Hepatocyte (in vitro differentiated cells): ENCODE measurements at regions not wholly inside any gene's neighbourhood (a gene's known extent, or its start where the extent isn't known, plus 50 kb on each side); places are given as distances from the start of the nearest gene placed in this dataset.

Experiments used
- EZH2 ChIP-seq: fragments of 200-600 bp; sonication (generic); IDR thresholded peaks from 2 replicates; pipeline ENCODE4 v1.6.1; 2016; ENCODE audit warnings: antibody characterized with exemption, mild to moderate bottlenecking, borderline replicate concordance
- EZH2phosphoT487 ChIP-seq: fragments of 200-600 bp; sonication (generic); IDR thresholded peaks from one replicate; pipeline ENCODE4 v1.6.1; 2018; ENCODE audit warnings: antibody characterized with exemption, mild to moderate bottlenecking, low read depth, moderate library complexity; ENCODE audit not compliant: unreplicated experiment, severe bottlenecking
- TF ChIP-seq, protein P1 (sequence below): fragments of 200-600 bp; sonication (generic); IDR thresholded peaks from 2 replicates; pipeline ENCODE4 v1.5.1; 2016; ENCODE audit warnings: antibody characterized with exemption, mild to moderate bottlenecking; ENCODE audit not compliant: poor library complexity

- TF ChIP-seq, protein P1, sequence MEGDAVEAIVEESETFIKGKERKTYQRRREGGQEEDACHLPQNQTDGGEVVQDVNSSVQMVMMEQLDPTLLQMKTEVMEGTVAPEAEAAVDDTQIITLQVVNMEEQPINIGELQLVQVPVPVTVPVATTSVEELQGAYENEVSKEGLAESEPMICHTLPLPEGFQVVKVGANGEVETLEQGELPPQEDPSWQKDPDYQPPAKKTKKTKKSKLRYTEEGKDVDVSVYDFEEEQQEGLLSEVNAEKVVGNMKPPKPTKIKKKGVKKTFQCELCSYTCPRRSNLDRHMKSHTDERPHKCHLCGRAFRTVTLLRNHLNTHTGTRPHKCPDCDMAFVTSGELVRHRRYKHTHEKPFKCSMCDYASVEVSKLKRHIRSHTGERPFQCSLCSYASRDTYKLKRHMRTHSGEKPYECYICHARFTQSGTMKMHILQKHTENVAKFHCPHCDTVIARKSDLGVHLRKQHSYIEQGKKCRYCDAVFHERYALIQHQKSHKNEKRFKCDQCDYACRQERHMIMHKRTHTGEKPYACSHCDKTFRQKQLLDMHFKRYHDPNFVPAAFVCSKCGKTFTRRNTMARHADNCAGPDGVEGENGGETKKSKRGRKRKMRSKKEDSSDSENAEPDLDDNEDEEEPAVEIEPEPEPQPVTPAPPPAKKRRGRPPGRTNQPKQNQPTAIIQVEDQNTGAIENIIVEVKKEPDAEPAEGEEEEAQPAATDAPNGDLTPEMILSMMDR = no peak
- TF ChIP-seq EZH2phosphoT487 (no peak), EZH2 (no peak)
Measured at GRCh38 chr3:147930232-147930807, 521.2 kb downstream of the ZIC1 start.
